ENCODE measurements at regions not wholly inside any gene's neighbourhood (a gene's known extent, or its start where the extent isn't known, plus 50 kb on each side); places are given as distances from the start of the nearest gene placed in this dataset.

DNA sequence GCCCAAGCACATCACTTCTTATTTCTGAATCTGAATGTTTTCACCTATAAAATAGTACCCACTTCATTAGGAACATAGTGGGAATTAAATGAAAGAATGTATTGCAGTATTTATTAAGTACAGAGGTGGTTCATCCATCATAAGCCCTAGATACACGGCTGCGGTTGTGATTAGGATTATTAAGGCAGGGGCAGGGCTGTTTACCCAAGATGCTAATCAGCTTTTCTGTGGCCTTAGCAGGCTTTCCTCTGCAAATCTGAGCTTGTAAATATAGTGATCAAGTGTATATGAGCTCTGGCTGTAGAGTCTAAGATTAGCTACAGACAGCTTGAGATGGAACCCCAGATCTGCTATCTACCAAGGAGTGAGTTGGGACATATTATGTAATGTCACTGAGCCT lies 124.1 kb upstream of the ADRA1B start:
- H3K36me3 ChIP-seq (ENCODE audit: control insufficient read depth, insufficient read depth, low read length): no peaks in the 10 kb centered on the region
- no peak overlapping the region for H3K4me3 Mint-ChIP-seq
- H3K4me1 ChIP-seq (ENCODE audit: control insufficient read depth, insufficient read depth, low read length, poor library complexity, severe bottlenecking): no peaks in the 10 kb centered on the region
- H3K4me1 Mint-ChIP-seq: no peaks in the 10 kb centered on the region
- H3K27ac Mint-ChIP-seq: no peak overlapping the region
- no peaks in the 10 kb centered on the region for H3K9me3 Mint-ChIP-seq
- DNase-seq (no peak), ATAC-seq (ENCODE audit: low read depth in 2 of 2) (no peak)
- H3K4me3 ChIP-seq (ENCODE audit: low read depth, low read length): no peak overlapping the region
- H3K36me3 Mint-ChIP-seq: no peaks in the 10 kb centered on the region
- no peaks in the 10 kb centered on the region for H3K9me3 ChIP-seq (ENCODE audit: control insufficient read depth in 2 of 2, low read length in 2 of 2)
- H3K27me3 Mint-ChIP-seq: peaks cover 10% of the 10 kb centered on the region
- no peaks in the 10 kb centered on the region for H3K27me3 ChIP-seq (ENCODE audit: control insufficient read depth, insufficient read depth, low read length)
- no peak overlapping the region for H3K27ac ChIP-seq (ENCODE audit: insufficient read depth, low read length, poor library complexity, severe bottlenecking)

DNA sequence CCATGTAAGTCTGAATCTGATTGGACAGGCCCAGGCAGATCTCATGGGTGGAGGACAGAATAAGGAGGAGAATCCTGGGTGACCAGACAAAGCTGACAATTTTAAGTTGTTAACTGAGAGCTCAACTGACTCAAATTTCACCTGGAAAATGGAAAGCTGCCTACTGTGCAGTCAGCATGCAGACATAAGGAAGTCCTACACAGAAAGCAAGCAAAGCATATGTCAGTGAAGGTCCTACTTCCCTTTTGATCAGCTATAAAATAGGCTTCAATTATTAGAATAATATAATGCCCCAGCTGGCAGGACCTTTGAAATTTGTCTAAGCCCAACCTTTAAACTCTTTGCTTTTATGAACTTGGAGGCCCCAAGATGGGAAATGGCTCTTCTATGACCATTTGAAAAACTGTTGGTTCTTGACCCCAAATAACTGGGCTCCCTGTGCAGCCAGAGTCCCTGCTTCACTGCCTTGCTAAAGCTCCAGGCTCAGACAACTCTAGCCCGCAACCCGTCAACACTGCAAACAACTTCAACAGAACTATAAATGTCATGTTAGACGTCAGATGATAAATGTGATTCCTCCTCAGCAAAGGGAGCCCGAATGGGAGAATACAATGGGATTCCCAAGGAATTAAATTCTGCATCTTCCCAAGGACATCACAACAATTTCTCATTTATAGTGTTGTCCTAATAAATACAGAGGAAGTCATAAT lies 118.9 kb upstream of the ADRA1B start:
- Mint-ChIP-seq H3K36me3 (no peaks in the 10 kb centered on the region), H3K9me3 (peaks cover 0 to 3% (median 0%) of the 10 kb centered on the region in 7 donors), H3K4me1 (no peaks in the 10 kb centered on the region), H3K27me3 (peaks cover 5% of the 10 kb centered on the region), H3K27ac (no peak overlapping the region), H3K4me3 (no peak overlapping the region)
- Histone ChIP-seq H3K27ac (ENCODE audit: insufficient read depth, low read length, poor library complexity, severe bottlenecking) (no peak overlapping the region), H3K27me3 (ENCODE audit: control insufficient read depth, insufficient read depth, low read length) (no peaks in the 10 kb centered on the region), H3K9me3 (ENCODE audit: control insufficient read depth in 2 of 2, low read length in 2 of 2) (no peaks in the 10 kb centered on the region), H3K36me3 (ENCODE audit: control insufficient read depth, insufficient read depth, low read length) (no peaks in the 10 kb centered on the region), H3K4me3 (ENCODE audit: low read depth, low read length) (no peak overlapping the region), H3K4me1 (ENCODE audit: control insufficient read depth, insufficient read depth, low read length, poor library complexity, severe bottlenecking) (no peaks in the 10 kb centered on the region)
- DNase-seq (no peak), ATAC-seq (ENCODE audit: low read depth in 2 of 2) (no peak)

DNA sequence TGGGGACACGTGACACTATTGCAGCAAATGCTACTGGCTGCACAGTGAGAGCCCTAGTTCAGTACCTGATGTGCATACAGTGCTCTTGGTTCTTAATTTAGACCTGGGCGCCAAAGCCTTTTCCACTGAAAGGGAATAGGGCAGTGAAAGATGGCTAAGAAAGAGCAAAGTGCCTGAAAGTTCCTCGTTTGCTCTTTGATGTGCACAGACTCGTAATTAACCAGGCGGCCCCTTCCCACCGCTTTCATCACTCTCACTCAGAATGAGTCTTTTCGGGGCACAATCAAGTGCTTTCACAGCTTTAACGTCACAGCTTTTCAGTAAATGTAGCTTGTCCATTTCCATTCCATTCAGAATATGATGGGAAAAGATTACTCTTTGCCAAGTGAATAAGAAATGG lies 116.6 kb upstream of the ADRA1B start:
- H3K4me1 ChIP-seq (ENCODE audit: control insufficient read depth, insufficient read depth, low read length, poor library complexity, severe bottlenecking): no peaks in the 10 kb centered on the region
- no peaks in the 10 kb centered on the region for H3K9me3 ChIP-seq (ENCODE audit: control insufficient read depth in 2 of 2, low read length in 2 of 2)
- no peaks in the 10 kb centered on the region for H3K36me3 ChIP-seq (ENCODE audit: control insufficient read depth, insufficient read depth, low read length)
- Mint-ChIP-seq H3K4me3 (no peak overlapping the region), H3K4me1 (no peaks in the 10 kb centered on the region), H3K9me3 (peaks cover 0 to 3% (median 0%) of the 10 kb centered on the region in 7 donors), H3K27ac (no peak overlapping the region), H3K36me3 (no peaks in the 10 kb centered on the region), H3K27me3 (peaks cover 12% of the 10 kb centered on the region)
- no peak for ATAC-seq (ENCODE audit: low read depth in 2 of 2)
- no peak for DNase-seq
- no peaks in the 10 kb centered on the region for H3K27me3 ChIP-seq (ENCODE audit: control insufficient read depth, insufficient read depth, low read length)
- H3K27ac ChIP-seq (ENCODE audit: insufficient read depth, low read length, poor library complexity, severe bottlenecking): no peak overlapping the region
- H3K4me3 ChIP-seq (ENCODE audit: low read depth, low read length): no peak overlapping the region

DNA sequence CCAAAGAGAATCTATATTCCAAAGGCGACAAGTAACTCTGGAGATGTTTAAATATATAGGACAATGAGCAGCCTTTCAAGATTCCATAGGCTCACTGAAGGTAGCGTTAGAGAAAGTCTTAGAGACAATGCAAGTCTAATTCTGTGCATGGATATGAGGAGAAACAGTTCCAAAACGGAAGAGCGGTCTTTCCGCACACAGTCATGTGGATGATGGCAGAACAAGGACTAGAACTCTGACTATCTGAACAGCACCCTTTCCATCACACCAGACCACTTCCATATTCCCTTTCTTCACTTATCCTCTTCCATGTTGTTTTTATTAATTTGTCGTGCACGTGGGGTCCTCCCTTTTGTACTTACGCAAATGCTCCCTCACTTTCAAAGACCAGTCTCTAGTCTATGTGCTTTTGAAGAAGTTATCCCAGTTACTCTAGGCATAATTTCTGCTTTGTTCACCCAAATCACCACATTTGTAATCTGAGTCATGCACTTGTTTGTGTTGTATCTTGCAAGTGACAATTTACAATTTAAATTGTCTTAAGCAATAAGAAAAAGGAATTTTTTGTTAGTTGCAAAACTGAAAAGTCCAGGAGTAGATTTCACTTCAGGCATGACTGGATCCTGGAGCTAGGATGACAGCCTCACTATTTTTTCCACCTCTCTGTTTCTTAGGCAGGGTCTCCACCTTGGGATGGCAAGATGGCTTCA lies 116.0 kb upstream of the ADRA1B start:
- Mint-ChIP-seq H3K36me3 (no peaks in the 10 kb centered on the region), H3K9me3 (peaks cover 0 to 3% (median 0%) of the 10 kb centered on the region in 7 donors), H3K4me3 (no peak overlapping the region), H3K27ac (no peak overlapping the region), H3K27me3 (peaks cover 11% of the 10 kb centered on the region), H3K4me1 (no peaks in the 10 kb centered on the region)
- Histone ChIP-seq H3K4me3 (ENCODE audit: low read depth, low read length) (no peak overlapping the region), H3K36me3 (ENCODE audit: control insufficient read depth, insufficient read depth, low read length) (no peaks in the 10 kb centered on the region), H3K27me3 (ENCODE audit: control insufficient read depth, insufficient read depth, low read length) (no peaks in the 10 kb centered on the region), H3K9me3 (ENCODE audit: control insufficient read depth in 2 of 2, low read length in 2 of 2) (no peaks in the 10 kb centered on the region), H3K4me1 (ENCODE audit: control insufficient read depth, insufficient read depth, low read length, poor library complexity, severe bottlenecking) (no peaks in the 10 kb centered on the region), H3K27ac (ENCODE audit: insufficient read depth, low read length, poor library complexity, severe bottlenecking) (no peak overlapping the region)
- ATAC-seq (ENCODE audit: low read depth in 2 of 2) (no peak), DNase-seq (no peak)

DNA sequence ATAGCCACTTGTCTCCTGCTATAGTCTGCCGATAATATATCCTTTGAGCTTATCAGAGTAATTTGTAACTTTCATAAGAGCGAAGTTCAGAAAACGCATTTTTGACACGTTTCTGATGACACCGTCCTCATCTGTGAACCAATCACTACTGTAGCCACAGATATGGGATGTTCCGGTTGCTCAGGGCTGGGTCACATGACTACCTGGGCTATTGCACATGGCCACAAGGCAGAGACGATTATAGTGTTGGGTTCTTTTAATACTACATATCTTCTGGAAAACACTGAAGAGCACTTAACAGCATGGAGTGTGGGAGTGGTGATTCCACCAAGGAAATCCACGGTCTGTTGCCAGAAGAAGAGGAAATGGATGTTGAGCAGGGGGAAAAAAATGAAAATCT lies 115.0 kb upstream of the ADRA1B start:
- no peak for DNase-seq
- H3K36me3 ChIP-seq (ENCODE audit: control insufficient read depth, insufficient read depth, low read length): no peaks in the 10 kb centered on the region
- no peaks in the 10 kb centered on the region for H3K4me1 ChIP-seq (ENCODE audit: control insufficient read depth, insufficient read depth, low read length, poor library complexity, severe bottlenecking)
- H3K4me3 ChIP-seq (ENCODE audit: low read depth, low read length): no peak overlapping the region
- Mint-ChIP-seq H3K9me3 (peaks cover 0 to 5% (median 0%) of the 10 kb centered on the region in 7 donors), H3K27ac (no peak overlapping the region), H3K27me3 (peaks cover 17% of the 10 kb centered on the region), H3K36me3 (no peaks in the 10 kb centered on the region), H3K4me3 (no peak overlapping the region), H3K4me1 (no peaks in the 10 kb centered on the region)
- no peak overlapping the region for H3K27ac ChIP-seq (ENCODE audit: insufficient read depth, low read length, poor library complexity, severe bottlenecking)
- no peak for ATAC-seq (ENCODE audit: low read depth in 2 of 2)
- no peaks in the 10 kb centered on the region for H3K9me3 ChIP-seq (ENCODE audit: control insufficient read depth in 2 of 2, low read length in 2 of 2)
- no peaks in the 10 kb centered on the region for H3K27me3 ChIP-seq (ENCODE audit: control insufficient read depth, insufficient read depth, low read length)

DNA sequence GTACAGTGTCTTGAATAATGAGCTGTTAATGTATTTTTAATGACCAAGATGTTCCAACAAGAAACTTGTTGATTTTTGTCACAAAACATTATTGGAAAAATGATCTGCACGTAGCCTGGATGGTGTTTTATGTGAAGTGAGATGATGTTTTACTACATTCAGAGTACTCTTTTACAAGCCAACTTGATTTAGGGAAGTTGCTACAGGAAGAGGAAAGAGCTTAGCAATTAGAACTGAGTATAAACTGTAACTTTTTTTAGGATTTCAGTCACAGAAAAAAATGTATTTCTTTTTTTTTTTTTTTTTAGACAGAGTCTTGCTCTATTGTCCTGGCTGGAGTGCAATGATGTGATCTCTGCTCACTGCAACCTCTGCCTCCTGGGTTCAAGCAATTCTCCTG lies 113.6 kb upstream of the ADRA1B start:
- DNase-seq (no peak), ATAC-seq (ENCODE audit: low read depth in 2 of 2) (no peak)
- Mint-ChIP-seq H3K4me3 (no peak overlapping the region), H3K36me3 (no peaks in the 10 kb centered on the region), H3K9me3 (peaks cover 0 to 7% (median 3%) of the 10 kb centered on the region in 7 donors), H3K27ac (peak overlapping the region in 1 of 3 donors; percentile 78), H3K4me1 (no peaks in the 10 kb centered on the region), H3K27me3 (peaks cover 17% of the 10 kb centered on the region)
- H3K9me3 ChIP-seq (ENCODE audit: control insufficient read depth in 2 of 2, low read length in 2 of 2): no peaks in the 10 kb centered on the region
- no peak overlapping the region for H3K27ac ChIP-seq (ENCODE audit: insufficient read depth, low read length, poor library complexity, severe bottlenecking)
- H3K4me3 ChIP-seq (ENCODE audit: low read depth, low read length): no peak overlapping the region
- H3K27me3 ChIP-seq (ENCODE audit: control insufficient read depth, insufficient read depth, low read length): no peaks in the 10 kb centered on the region
- H3K36me3 ChIP-seq (ENCODE audit: control insufficient read depth, insufficient read depth, low read length): no peaks in the 10 kb centered on the region
- H3K4me1 ChIP-seq (ENCODE audit: control insufficient read depth, insufficient read depth, low read length, poor library complexity, severe bottlenecking): no peaks in the 10 kb centered on the region

- no peak overlapping the region for H3K4me3 Mint-ChIP-seq
- peaks cover 17% of the 10 kb centered on the region for H3K27me3 Mint-ChIP-seq
- ATAC-seq (ENCODE audit: low read depth in 2 of 2) (no peak), DNase-seq (no peak)
- no peaks in the 10 kb centered on the region for H3K4me1 Mint-ChIP-seq
- no peaks in the 10 kb centered on the region for H3K27me3 ChIP-seq (ENCODE audit: control insufficient read depth, insufficient read depth, low read length)
- no peaks in the 10 kb centered on the region for H3K4me1 ChIP-seq (ENCODE audit: control insufficient read depth, insufficient read depth, low read length, poor library complexity, severe bottlenecking)
- no peak overlapping the region for H3K4me3 ChIP-seq (ENCODE audit: low read depth, low read length)
- H3K9me3 ChIP-seq (ENCODE audit: control insufficient read depth in 2 of 2, low read length in 2 of 2): no peaks in the 10 kb centered on the region
- H3K27ac ChIP-seq (ENCODE audit: insufficient read depth, low read length, poor library complexity, severe bottlenecking): no peak overlapping the region
- no peaks in the 10 kb centered on the region for H3K36me3 Mint-ChIP-seq
- no peaks in the 10 kb centered on the region for H3K36me3 ChIP-seq (ENCODE audit: control insufficient read depth, insufficient read depth, low read length)
- H3K27ac Mint-ChIP-seq: no peak overlapping the region
- H3K9me3 Mint-ChIP-seq: peaks cover 0 to 7% (median 2%) of the 10 kb centered on the region in 7 donors
These were observed 112.2 kb upstream of the ADRA1B start for GRCh38 chr5:159804121-159804520.

DNA sequence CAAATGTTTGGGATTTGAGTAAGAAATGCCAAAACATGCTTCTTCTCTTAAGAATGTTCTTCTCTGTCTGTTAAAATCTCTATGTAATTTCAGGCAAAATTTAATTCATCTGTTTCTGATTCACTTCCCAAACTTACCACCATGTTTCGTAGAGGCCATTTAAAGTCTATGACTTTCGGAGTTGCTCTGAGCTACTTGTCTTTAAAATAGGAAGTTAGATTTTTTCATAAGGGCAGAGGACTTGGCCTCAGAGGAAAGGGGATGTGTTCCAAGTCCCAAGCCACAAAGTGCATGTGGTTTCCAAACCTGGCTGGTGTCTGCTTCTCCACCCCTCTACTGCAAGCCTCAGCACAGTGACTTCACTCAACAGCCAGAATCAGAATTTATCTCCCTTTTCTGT lies 111.3 kb upstream of the ADRA1B start:
- no peaks in the 10 kb centered on the region for H3K36me3 Mint-ChIP-seq
- Histone ChIP-seq H3K4me3 (ENCODE audit: low read depth, low read length) (no peak overlapping the region), H3K27me3 (ENCODE audit: control insufficient read depth, insufficient read depth, low read length) (no peaks in the 10 kb centered on the region), H3K9me3 (ENCODE audit: control insufficient read depth in 2 of 2, low read length in 2 of 2) (no peaks in the 10 kb centered on the region), H3K4me1 (ENCODE audit: control insufficient read depth, insufficient read depth, low read length, poor library complexity, severe bottlenecking) (no peaks in the 10 kb centered on the region), H3K27ac (ENCODE audit: insufficient read depth, low read length, poor library complexity, severe bottlenecking) (no peak overlapping the region), H3K36me3 (ENCODE audit: control insufficient read depth, insufficient read depth, low read length) (no peaks in the 10 kb centered on the region)
- H3K4me1 Mint-ChIP-seq: no peaks in the 10 kb centered on the region
- H3K27ac Mint-ChIP-seq: no peak overlapping the region
- H3K9me3 Mint-ChIP-seq: peaks cover 0 to 10% (median 2%) of the 10 kb centered on the region in 7 donors
- ATAC-seq (ENCODE audit: low read depth in 2 of 2) (no peak), DNase-seq (no peak)
- H3K27me3 Mint-ChIP-seq: peaks cover 17% of the 10 kb centered on the region
- no peak overlapping the region for H3K4me3 Mint-ChIP-seq

All from CD4-positive, CD25-positive, alpha-beta regulatory T cell (primary cell).